GM21786 (cell line): ENCODE measurements at regions not wholly inside any gene's neighbourhood (a gene's known extent, or its start where the extent isn't known, plus 50 kb on each side); places are given as distances from the start of the nearest gene placed in this dataset.
A peak's percentile ranks its signal among the peaks of the same experiment; 100 is the strongest.

ENCODE experiments used
- ATAC-seq: cut with Tn5 transposase; IDR thresholded peaks from one replicate; pipeline ENCODE4 v1.9.1; 2021; ENCODE audit not compliant: unreplicated experiment

- peak; percentile 49 for ATAC-seq
Measured at GRCh38 chr13:80400865-80401426, 60.0 kb upstream of the SPRY2 start.

DNA sequence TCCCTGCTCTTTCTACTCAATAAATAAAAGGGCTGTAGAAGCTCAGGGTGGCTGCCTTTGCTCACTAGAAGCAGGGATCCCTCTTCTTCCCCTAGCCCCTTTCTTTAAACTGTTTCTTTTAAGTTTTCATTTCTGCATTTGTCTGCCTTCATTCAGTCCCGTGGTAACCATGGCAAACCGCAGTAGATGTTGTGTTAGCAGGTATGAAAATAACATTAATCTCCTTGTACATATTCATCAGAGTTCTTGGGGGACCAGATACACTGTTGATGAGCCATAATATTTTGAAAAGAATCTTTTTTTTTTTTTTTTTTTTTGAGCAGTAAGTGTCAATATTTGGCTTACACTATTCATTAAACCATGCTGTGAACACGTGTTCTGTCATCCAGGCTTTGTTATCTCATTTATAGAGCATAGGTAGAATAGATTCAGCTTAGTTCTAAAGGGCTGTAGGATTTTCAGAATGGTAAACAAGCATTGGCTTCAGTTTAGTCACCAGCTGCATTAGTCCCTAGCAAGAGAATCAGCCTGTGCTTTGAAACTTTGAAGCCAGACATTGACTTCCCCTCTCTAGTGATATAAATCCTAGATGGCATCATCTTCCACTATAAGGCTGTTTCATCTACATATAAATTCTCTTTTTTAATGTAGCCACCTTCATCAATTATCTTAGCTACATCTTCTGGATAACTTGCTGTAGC, 59.4 kb upstream of the SPRY2 start:
- ATAC-seq = no peak

DNA sequence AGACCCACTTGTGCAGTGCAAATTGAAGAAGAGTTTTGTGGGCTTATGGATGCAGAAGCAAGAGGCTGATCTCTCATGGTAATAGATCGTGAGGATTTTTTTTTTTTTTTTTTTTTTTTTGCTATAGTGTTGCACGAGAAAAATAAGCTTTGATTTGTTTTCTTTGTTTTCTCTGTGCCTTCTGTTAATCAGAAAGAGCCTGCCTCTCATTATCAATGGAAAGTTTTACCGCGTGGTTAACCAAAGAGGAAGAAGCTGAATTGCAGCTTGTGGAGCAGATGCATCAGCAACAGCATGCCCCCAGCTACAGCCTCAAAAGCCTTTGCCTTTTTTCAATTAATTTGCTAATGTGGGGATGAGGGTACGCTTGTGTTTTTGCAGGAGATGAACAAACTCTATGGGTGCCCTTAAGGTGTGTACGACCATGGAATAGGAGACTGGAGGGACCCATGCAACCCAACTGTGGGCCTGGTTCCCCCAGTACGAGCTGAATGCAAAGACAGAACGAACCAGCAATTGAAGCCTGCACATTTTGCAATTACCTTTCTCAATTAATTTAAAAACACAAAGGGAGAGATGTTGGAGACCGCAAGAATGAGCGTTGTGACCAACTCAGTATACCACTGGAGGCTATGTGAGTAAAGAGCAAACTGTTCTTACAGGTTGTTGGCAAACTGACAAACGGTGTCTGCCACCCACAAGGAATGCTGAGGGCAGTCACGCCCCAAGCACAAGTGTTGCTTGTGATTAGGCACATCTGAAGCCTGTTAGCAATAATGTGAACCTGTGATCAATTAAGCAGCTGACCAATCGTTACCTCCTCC, 58.6 kb upstream of the SPRY2 start:
- ATAC-seq = peak; percentile 53
